ENCODE measurements at regions not wholly inside any gene's neighbourhood (a gene's known extent, or its start where the extent isn't known, plus 50 kb on each side); places are given as distances from the start of the nearest gene placed in this dataset.

GRCh38 chr12:66884091-66884490 lies 205.2 kb upstream of the GRIP1 start:
- H4K91ac ChIP-seq (ENCODE audit: insufficient read length, low read depth, low read length) = no peak overlapping the region
- Mint-ChIP-seq H3K27me3 (ENCODE audit: low read depth) (no peaks in the 10 kb centered on the region), H3K4me1 (peaks cover 35% of the 10 kb centered on the region in 2 experiments)

More at GRCh38 chr12:66884091-66884490, 205.2 kb upstream of the GRIP1 start:
- Histone ChIP-seq H4K8ac (replicated peaks; ENCODE audit: insufficient read length, low read depth, low read length) (no peak overlapping the region), H2BK120ac (ENCODE audit: low read depth, low read length, poor library complexity, severe bottlenecking) (no peak overlapping the region), H3K4me1 (ENCODE audit: insufficient read depth, low read length) (peaks cover 7% of the 10 kb centered on the region; the same call in 1 of the 2 replicates), H2BK20ac (ENCODE audit: low read depth, low read length, poor library complexity, severe bottlenecking) (no peak overlapping the region), H3K4ac (ENCODE audit: low read depth, low read length) (no peak overlapping the region), H3K79me2 (ENCODE audit: insufficient read depth, low read length) (no peaks in the 10 kb centered on the region), H3K14ac (ENCODE audit: insufficient read depth, low read length) (no peak overlapping the region), H2AK5ac (ENCODE audit: insufficient read length, low read length) (no peak overlapping the region), H4K20me1 (ENCODE audit: control insufficient read depth, insufficient read depth, insufficient read length) (no peaks in the 10 kb centered on the region), H3K9ac (ENCODE audit: extremely low read depth, insufficient read length, low read length) (no peak overlapping the region), H3K27ac (ENCODE audit: insufficient read length, low read depth, low read length) (no peak overlapping the region), H3K23ac (ENCODE audit: insufficient read length, low read depth, low read length) (no peak overlapping the region), H3T11ph (ENCODE audit: low read length) (no peak overlapping the region), H2AFZ (ENCODE audit: low read length) (no peak overlapping the region), H2BK5ac (ENCODE audit: insufficient read length, low read length) (no peak overlapping the region), H2BK12ac (ENCODE audit: insufficient read length, low read depth, low read length) (no peak overlapping the region), H2BK15ac (ENCODE audit: low read depth, low read length) (no peak overlapping the region), H3K18ac (ENCODE audit: insufficient read length, low read depth, low read length) (no peak overlapping the region), H3K27me3 (ENCODE audit: insufficient read depth, low read length) (no peaks in the 10 kb centered on the region), H4K5ac (ENCODE audit: insufficient read length, low read depth, low read length) (no peak overlapping the region), H3K56ac (ENCODE audit: insufficient read length, low read depth, low read length) (no peak overlapping the region), H3K79me1 (ENCODE audit: insufficient read depth, low read depth, low read length, poor library complexity, severe bottlenecking) (no peaks in the 10 kb centered on the region), H3K23me2 (ENCODE audit: insufficient read length, low read depth, low read length, poor library complexity, severe bottlenecking) (no peaks in the 10 kb centered on the region), H3K9me3 (ENCODE audit: control insufficient read depth, low read depth, low read length) (no peaks in the 10 kb centered on the region), H3K4me2 (ENCODE audit: insufficient read depth, insufficient read length, low read length) (no peak overlapping the region)
- DNase-seq = no peak
- TF ChIP-seq, protein P1, sequence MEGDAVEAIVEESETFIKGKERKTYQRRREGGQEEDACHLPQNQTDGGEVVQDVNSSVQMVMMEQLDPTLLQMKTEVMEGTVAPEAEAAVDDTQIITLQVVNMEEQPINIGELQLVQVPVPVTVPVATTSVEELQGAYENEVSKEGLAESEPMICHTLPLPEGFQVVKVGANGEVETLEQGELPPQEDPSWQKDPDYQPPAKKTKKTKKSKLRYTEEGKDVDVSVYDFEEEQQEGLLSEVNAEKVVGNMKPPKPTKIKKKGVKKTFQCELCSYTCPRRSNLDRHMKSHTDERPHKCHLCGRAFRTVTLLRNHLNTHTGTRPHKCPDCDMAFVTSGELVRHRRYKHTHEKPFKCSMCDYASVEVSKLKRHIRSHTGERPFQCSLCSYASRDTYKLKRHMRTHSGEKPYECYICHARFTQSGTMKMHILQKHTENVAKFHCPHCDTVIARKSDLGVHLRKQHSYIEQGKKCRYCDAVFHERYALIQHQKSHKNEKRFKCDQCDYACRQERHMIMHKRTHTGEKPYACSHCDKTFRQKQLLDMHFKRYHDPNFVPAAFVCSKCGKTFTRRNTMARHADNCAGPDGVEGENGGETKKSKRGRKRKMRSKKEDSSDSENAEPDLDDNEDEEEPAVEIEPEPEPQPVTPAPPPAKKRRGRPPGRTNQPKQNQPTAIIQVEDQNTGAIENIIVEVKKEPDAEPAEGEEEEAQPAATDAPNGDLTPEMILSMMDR (conservative IDR thresholded peaks at IDR 0.05) = no peak
- H3K36me3 Mint-ChIP-seq (ENCODE audit: insufficient read depth in 1 of 3, low read depth in 3 of 3) = no peaks in the 10 kb centered on the region
- no peak overlapping the region for H3K27ac Mint-ChIP-seq
- no peak overlapping the region for H3K4me3 Mint-ChIP-seq
- whole genome bisulfite sequencing (ENCODE audit: extremely low coverage, insufficient read length, low lambda C conversion rate) = no CpG with 5 or more reads among the region's 11 CpGs
- no peaks in the 10 kb centered on the region for H3K9me3 Mint-ChIP-seq
